PC-3 (cell line): ENCODE measurements at regions not wholly inside any gene's neighbourhood (a gene's known extent, or its start where the extent isn't known, plus 50 kb on each side); places are given as distances from the start of the nearest gene placed in this dataset.

Experiments
- ATAC-seq: fragments of 200-7000 bp; cut with Tn5 transposase; 2 replicates; pipeline ENCODE4 v1.9.1; 2020; ENCODE audit warnings: mild to moderate bottlenecking, moderate library complexity
- BruUV-seq: library from RNA; stranded (reverse); fragments of 400-500 nt; replicated peaks from 2 replicates; lab custom pipeline; 2021; lab: Mats Ljungman, UMichigan
- CTCF ChIA-PET: fragments of 300-600 bp; sonication (Branson Sonifier 250); formaldehyde crosslinking; loops from one replicate; lab custom pipeline; 2022; ENCODE audit warnings: antibody characterized with exemption; lab: Charles Lee
- POLR2A ChIA-PET: fragments of 300-600 bp; sonication (Branson Sonifier 250); formaldehyde crosslinking; loops from one replicate; lab custom pipeline; 2022; ENCODE audit warnings: antibody characterized with exemption; ENCODE audit not compliant: unreplicated experiment; lab: Charles Lee
- DNase-seq: peaks from one replicate; pipeline ENCODE4 v3.0.0-alpha.2; 2015
- H2AFZ ChIP-seq: fragments of 300-600 bp; sonication (generic); 2 replicates; pipeline ENCODE4 v1.6.0; 2016; ENCODE audit warnings: antibody characterized with exemption, low read length
- H3F3A ChIP-seq: fragments of 300-600 bp; sonication (generic); one replicate; pipeline ENCODE4 v1.6.0; 2017; ENCODE audit warnings: antibody characterized with exemption, low read length, control low read depth, mild to moderate bottlenecking; ENCODE audit not compliant: unreplicated experiment
- H3K27ac ChIP-seq: fragments of 300-600 bp; sonication (generic); 2 replicates; pipeline ENCODE4 v1.5.1; 2016; ENCODE audit warnings: mild to moderate bottlenecking, low read length
- H3K27me3 ChIP-seq: fragments of 300-600 bp; sonication (generic); 2 replicates; pipeline ENCODE4 v1.6.1; 2016; ENCODE audit warnings: low read length, mixed read lengths
- H3K36me3 ChIP-seq: fragments of 300-600 bp; sonication (generic); 2 replicates; pipeline ENCODE4 v1.6.1; 2016; ENCODE audit warnings: low read depth, mixed run types, low read length, mixed read lengths
- H3K4me1 ChIP-seq: fragments of 300-600 bp; sonication (generic); 2 replicates; pipeline ENCODE4 v1.5.1; 2016; ENCODE audit warnings: low read length; ENCODE audit not compliant: insufficient read depth
- H3K4me2 ChIP-seq: fragments of 300-600 bp; sonication (generic); 2 replicates; pipeline ENCODE4 v1.6.0; 2016; ENCODE audit warnings: low read length
- H3K4me3 ChIP-seq: fragments of 300-600 bp; sonication (generic); 2 replicates; pipeline ENCODE4 v1.5.1; 2016; ENCODE audit warnings: mild to moderate bottlenecking, low read length, mixed read lengths
- H3K79me2 ChIP-seq: fragments of 300-600 bp; sonication (generic); 2 replicates; pipeline ENCODE4 v1.6.1; 2017; ENCODE audit warnings: low read length, mixed read lengths
- H3K9ac ChIP-seq: fragments of 300-600 bp; sonication (generic); 2 replicates; pipeline ENCODE4 v1.6.0; 2016; ENCODE audit warnings: mild to moderate bottlenecking, low read length
- H3K9me2 ChIP-seq: fragments of 300-600 bp; sonication (generic); replicated peaks from 2 replicates; pipeline ENCODE4 v1.6.1; 2016; ENCODE audit warnings: mixed run types, low read length, mixed read lengths
- H3K9me3 ChIP-seq: fragments of 300-600 bp; sonication (generic); 2 replicates; pipeline ENCODE4 v1.6.1; 2016; ENCODE audit warnings: low read length, mixed read lengths
- H4K20me1 ChIP-seq: fragments of 300-600 bp; sonication (generic); 2 replicates; pipeline ENCODE4 v1.6.1; 2016; ENCODE audit warnings: low read length, mixed read lengths
- CTCF ChIP-seq: fragments of 300-600 bp; sonication (generic); conservative IDR thresholded peaks from 2 replicates; pipeline ENCODE4 v1.5.1; 2017; ENCODE audit warnings: antibody characterized with exemption, low read depth, mild to moderate bottlenecking, low read length
- EZH2 ChIP-seq: fragments of 300-600 bp; sonication (generic); IDR thresholded peaks from one replicate; pipeline ENCODE4 v1.6.1; 2017; ENCODE audit warnings: antibody characterized with exemption, mild to moderate bottlenecking, low read length; ENCODE audit not compliant: unreplicated experiment
- EZH2phosphoT487 ChIP-seq: fragments of 300-600 bp; sonication (generic); IDR thresholded peaks from 2 replicates; pipeline ENCODE4 v1.6.1; 2018; ENCODE audit warnings: mild to moderate bottlenecking, antibody characterized with exemption, low read length, borderline replicate concordance
- intact Hi-C: fragments of 100-400 bp; cut with micrococcal nuclease; formaldehyde crosslinking; loops from 2 replicates; pipeline ENCODE4 v1.9.0; 2023

GRCh38 chr12:131389054-131390013 lies 321.6 kb upstream of the SFSWAP start:
- Histone ChIP-seq H3K4me2 (no peak overlapping the region), H3K79me2 (no peaks in the 10 kb centered on the region), H3F3A (no peaks in the 10 kb centered on the region), H3K9ac (no peak overlapping the region), H3K36me3 (no peaks in the 10 kb centered on the region), H3K9me3 (no peaks in the 10 kb centered on the region), H3K9me2 (no peaks in the 10 kb centered on the region), H3K4me1 (no peaks in the 10 kb centered on the region), H3K4me3 (no peak overlapping the region), H2AFZ (no peak overlapping the region), H4K20me1 (no peaks in the 10 kb centered on the region), H3K27ac (no peak overlapping the region), H3K27me3 (peaks cover 38% of the 10 kb centered on the region)
- BruUV-seq, result no TSS peak
- intact Hi-C loops, result no loop called here
- TF ChIP-seq CTCF (no peak), EZH2phosphoT487 (no peak), EZH2 (no peak)
- DNase-seq (no peak), ATAC-seq (no peak)
- ChIA-PET CTCF (no interaction called here), POLR2A (no interaction called here)

- no peaks in the 10 kb centered on the region for H3F3A ChIP-seq
Measured at GRCh38 chr12:131390412-131391334, 320.2 kb upstream of the SFSWAP start.

More at GRCh38 chr12:131390412-131391334, 320.2 kb upstream of the SFSWAP start:
- POLR2A ChIA-PET, result no interaction called here
- Histone ChIP-seq H3K4me3 (no peak overlapping the region), H3K27me3 (peaks cover 26% of the 10 kb centered on the region), H3K4me2 (no peak overlapping the region), H2AFZ (no peak overlapping the region), H3K9me3 (no peaks in the 10 kb centered on the region), H3K9ac (no peak overlapping the region), H3K27ac (no peak overlapping the region), H4K20me1 (no peaks in the 10 kb centered on the region), H3K79me2 (no peaks in the 10 kb centered on the region), H3K36me3 (no peaks in the 10 kb centered on the region), H3K4me1 (no peaks in the 10 kb centered on the region), H3K9me2 (no peaks in the 10 kb centered on the region)
- intact Hi-C loops, result no loop called here
- ATAC-seq, result peak; percentile 42; the same call in 1 of the 2 replicates
- no TSS peak for BruUV-seq
- CTCF ChIA-PET, result interaction anchor here (0.6 kb wide), 1 partner anchor 537 kb away, joined by 5 read pairs; no protein-coding TSS in a partner anchor
- DNase-seq, result peak; percentile 62
- TF ChIP-seq EZH2phosphoT487 (no peak), EZH2 (no peak), CTCF (no peak)
